Activated naive CD4-positive, alpha-beta T cell treated with Interleukin-2 at 50 U/mL for 16 hours (primary cell): ENCODE measurements at regions not wholly inside any gene's neighbourhood (a gene's known extent, or its start where the extent isn't known, plus 50 kb on each side); places are given as distances from the start of the nearest gene placed in this dataset.

Source experiments
- DNase-seq: peaks from one replicate; pipeline ENCODE4 v3.0.0-alpha.2; 2020

- no peak for DNase-seq
Observed at GRCh38 chr6:134706806-134707205, 243.1 kb downstream of the ALDH8A1 start.

GRCh38 chr6:134706153-134706552 lies 243.7 kb downstream of the ALDH8A1 start:
- DNase-seq: no peak

DNA sequence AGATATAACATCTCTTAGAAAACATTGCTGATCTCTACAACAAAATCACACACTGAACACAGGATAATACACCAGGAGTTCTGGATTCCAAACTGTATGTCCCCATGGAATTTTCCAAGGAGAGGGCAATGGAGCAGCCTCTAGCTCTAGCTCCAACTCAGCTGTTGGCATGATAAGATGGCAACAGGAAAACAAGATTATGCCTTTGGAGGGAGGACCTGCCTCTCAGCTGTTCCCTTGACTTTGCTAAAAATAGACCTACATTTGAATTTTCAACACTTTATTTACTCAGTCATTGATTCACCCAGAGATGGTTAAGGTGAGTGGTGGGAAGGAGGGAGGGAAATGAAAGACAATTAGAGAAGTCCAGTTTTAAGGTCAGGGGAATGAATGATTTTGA lies 246.7 kb downstream of the ALDH8A1 start:
- no peak for DNase-seq

GRCh38 chr6:134702279-134702678 lies 247.6 kb downstream of the ALDH8A1 start:
- no peak for DNase-seq

DNA sequence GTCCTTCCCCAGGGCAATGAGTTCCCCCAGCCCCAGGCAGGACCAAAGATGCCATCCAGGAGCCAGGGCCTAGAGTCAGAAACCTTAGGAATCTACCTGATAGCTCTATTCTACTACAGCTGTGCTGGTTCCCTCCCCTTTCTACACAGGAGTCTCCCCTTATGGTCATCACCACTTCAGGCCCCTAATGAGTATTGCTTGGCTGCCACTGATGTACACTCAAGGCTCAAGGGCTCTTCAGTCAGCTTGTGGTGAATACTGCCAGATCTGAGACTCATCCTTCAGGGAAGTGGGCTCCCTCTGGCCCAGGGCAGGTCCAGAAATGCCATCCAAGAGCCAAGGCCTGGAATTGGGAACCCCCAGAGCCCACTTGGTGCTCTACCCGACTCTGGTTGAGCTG lies 248.6 kb downstream of the ALDH8A1 start:
- DNase-seq: no peak

GRCh38 chr6:134698228-134698627 lies 251.7 kb downstream of the ALDH8A1 start:
- no peak for DNase-seq

DNA sequence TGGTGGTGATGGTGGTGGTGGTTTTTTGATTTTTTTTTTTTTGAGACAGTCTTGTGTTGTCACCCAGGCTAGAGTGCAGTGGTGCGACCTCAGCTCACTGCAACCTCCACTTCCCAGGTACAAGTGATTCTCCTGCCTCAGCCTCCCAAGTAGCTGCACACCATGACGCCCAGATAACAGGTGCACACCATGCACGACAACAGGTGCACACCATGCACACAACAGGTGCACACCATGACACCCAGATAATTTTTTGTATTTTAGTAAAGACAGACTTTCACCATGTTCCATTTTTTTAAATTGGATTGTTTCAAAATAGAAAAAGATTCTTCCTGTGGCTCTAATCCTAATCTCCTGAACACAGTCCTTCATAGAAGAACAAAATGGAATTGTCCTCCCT lies 257.9 kb downstream of the ALDH8A1 start:
- DNase-seq: no peak

- no peak for DNase-seq
Observed at GRCh38 chr6:134691180-134691579, 258.7 kb downstream of the ALDH8A1 start.

- DNase-seq: no peak
Observed at GRCh38 chr6:134690048-134690447, 259.9 kb downstream of the ALDH8A1 start.

DNA sequence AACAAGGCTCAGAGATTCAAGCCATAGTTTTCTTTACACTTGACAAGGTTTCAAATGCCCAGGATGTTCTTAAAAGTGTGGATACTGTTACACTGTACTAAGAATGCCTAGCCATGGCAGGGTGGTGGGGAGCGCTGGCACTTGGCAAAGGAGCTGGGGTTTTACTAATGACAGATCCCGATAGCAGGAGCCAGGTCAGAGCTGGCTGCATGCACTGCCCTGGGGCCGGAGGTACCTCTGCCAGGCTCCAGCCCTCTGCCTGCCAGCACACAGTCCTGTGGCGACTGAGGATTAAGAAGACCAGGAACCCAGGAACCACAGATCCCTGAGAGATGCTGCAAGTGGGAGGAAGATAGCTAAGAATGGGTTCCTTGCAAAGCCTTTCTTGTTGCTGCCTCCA lies 260.3 kb downstream of the ALDH8A1 start:
- no peak for DNase-seq

DNA sequence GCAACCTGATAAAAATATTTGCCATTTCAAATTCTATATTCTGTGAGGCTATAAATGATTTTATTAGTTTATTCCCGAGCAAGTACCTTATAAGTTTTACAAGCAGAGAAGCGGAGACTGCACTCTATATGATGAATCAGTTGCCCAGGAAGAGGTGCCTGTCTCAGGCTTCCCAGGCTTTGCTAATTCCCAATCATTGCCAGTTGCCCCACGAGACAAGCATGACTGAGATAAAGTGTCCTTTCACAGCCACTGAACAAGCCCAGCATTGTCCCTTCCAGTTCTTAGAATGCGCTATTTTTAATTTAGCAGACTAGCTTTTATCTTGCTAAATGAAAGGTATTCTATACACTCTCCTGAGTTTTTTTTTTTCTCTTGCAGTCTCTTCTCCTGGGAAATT lies 260.7 kb downstream of the ALDH8A1 start:
- DNase-seq: no peak

DNA sequence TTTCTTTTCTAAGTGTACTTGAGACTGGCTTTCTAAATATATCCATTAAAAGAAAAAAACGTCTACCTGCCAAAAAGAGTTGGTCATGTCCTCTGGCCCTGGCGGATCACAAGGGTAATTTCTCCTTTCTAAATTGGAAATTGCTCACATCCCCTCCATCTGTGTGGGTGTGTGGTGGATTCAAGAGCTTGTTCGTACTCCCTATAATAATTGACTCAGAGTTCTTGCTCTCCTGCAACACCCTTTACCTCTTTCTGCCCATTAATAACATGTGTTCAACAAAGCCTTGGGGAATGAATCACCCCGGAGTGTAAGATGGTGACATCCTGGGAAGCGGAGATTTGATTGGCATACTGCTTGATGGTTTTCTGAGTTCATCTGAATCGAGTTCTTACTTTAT lies 263.8 kb downstream of the ALDH8A1 start:
- DNase-seq: no peak

GRCh38 chr6:134684423-134684795 lies 265.5 kb downstream of the ALDH8A1 start:
- DNase-seq: no peak

DNA sequence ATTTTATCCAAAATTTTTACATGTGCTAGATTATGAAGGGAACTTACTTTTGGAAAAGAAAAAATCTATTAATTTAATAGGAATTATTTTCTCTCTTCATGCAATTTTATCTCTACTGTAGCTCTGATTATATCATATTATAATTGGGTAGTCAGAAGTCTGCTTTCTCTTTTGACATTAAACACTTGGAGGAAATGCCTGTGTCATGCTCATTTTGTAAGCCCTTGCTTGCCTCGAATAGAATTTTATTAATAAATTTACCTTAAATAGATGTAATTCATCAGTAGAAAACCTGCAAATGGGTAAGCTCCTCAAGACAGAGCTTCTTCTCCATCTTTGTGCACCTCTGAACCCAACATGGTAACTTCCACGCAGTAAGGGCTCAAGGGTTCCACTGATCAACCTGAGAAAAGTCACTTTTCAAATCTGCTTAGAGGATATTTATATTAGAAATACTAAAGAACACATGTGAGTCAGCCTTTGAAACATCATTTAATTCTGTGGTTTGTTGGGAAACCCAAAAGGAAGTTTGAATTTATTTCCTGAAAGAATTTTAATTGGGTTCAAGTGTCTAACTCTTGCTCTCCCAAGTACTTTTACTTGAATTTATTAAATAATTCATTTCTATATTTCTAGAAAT lies 266.0 kb downstream of the ALDH8A1 start:
- DNase-seq: no peak

DNA sequence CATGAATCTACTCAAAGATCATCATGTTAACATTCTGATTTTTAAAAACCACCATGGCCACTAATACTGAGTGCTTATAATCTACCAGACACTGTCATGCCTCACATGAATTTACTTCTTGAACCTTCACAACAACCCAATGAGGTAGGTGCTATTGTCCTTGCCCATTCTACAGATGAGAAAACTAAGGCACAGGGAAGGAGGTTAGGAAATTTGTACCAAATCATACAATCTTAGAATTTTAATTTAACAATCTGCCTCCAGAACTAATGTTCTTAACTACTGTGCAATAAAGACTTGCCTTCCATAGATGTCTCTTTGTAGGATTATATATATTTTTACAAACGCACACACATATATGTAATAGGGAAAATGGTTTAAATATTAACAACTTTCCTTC lies 269.5 kb downstream of the ALDH8A1 start:
- no peak for DNase-seq

DNA sequence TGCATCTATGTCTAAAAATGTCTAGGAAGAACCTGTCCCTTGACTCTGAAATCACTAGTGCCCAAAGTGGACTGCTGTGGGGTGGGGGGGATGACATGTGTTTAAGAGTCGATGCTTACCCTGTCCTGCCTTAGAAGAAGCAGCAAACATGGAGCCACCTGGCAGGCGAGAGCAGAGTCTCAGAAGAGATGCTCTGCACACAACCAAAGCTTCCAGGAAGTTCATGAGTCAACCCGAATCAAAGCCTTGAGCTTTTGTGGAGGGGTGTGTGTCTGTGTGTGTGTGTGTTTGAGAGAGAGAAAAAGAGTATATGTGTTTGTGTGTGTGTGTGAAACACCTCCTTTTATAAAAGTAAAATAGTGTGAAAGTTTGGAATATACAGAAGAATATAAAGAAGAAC lies 269.9 kb downstream of the ALDH8A1 start:
- no peak for DNase-seq

GRCh38 chr6:134678436-134678889 lies 271.4 kb downstream of the ALDH8A1 start:
- DNase-seq: no peak

- no peak for DNase-seq
Observed at GRCh38 chr6:134676307-134677281, 273.3 kb downstream of the ALDH8A1 start.

- DNase-seq: no peak
Observed at GRCh38 chr6:134675110-134676054, 274.5 kb downstream of the ALDH8A1 start.

DNA sequence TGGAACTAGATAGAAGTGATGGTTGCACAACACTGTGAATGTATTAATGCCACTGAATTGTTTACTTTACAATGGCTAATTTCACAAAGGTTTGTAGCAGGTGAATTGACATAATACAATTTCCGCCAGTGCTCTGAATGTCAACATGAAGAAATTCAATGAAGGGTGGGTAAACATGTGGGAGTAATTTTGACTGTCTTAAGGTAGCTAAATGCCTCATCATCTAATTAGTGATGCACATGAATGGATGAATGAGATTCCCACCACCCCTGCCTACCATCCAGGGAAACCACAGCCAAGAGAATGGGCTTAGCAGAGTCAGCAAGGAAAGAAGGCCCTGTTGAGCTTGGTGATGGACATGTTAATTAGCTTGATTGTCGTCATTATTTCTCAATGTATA lies 275.3 kb downstream of the ALDH8A1 start:
- no peak for DNase-seq

DNA sequence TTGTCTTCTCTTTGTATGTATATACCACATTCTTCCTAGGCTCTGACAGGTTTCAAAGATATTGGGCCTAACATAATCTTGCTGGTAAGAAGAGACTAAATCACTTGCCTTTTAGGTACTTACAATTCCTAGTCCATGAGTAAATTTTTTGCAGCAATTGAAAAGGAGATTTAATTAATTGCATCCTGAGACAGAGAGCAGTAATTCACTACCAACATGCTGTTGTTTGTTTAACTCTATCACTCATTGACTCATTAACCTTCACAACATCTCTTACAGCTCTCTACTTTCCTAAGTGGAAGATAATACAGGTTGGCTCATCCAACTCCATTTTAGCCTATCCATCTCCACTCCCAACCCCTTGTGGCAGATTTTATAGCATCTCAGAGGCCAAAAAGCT lies 280.4 kb downstream of the ALDH8A1 start:
- DNase-seq: no peak

- DNase-seq: no peak
Observed at GRCh38 chr6:134667111-134667510, 282.8 kb downstream of the ALDH8A1 start.

- DNase-seq: no peak
Observed at GRCh38 chr6:134666125-134666524, 283.8 kb downstream of the ALDH8A1 start.
